ENCODE measurements at regions not wholly inside any gene's neighbourhood (a gene's known extent, or its start where the extent isn't known, plus 50 kb on each side); places are given as distances from the start of the nearest gene placed in this dataset.

GRCh38 chr1:168941640-168942039, 164.8 kb upstream of the ATP1B1 start:
- no peak overlapping the region for H3K27ac ChIP-seq (ENCODE audit: low read depth, low read length)
- no peaks in the 10 kb centered on the region for H3K36me3 ChIP-seq (ENCODE audit: control insufficient read depth, insufficient read depth, low read length)
- no peak overlapping the region for H3K9ac ChIP-seq (ENCODE audit: low read depth, low read length)
- H3K9me3 ChIP-seq (ENCODE audit: control insufficient read depth, insufficient read depth, low read length): no peaks in the 10 kb centered on the region
- H3K4me1 ChIP-seq (ENCODE audit: control insufficient read depth, insufficient read depth, low read length): 0 out of 2 replicates have a peak, but pooled peaks cover 5% of the 10 kb centered on the region
- H3K4me3 ChIP-seq (ENCODE audit: low read depth, low read length): no peak overlapping the region
- H3K27me3 ChIP-seq (ENCODE audit: control insufficient read depth, insufficient read depth, low read length): no peaks in the 10 kb centered on the region

DNA sequence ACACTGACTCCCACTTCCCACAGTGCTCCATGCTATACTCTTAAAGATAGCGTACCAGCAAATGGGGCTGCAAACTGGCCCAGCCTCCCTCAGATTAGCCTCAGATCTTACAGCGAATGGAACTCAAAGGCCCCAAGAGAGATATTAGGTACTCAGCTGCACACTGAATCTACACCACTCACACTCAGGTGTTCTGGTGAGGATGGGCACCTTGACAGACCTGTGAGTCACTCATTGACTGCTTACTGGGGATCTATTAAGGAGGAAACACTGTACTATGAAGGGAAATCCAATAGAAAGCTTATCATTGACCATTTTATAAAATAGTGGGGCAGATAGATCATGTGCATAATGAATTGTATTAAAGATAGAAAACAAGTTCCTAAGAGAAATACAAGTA, 164.3 kb upstream of the ATP1B1 start:
- no peak overlapping the region for H3K4me3 ChIP-seq (ENCODE audit: low read depth, low read length)
- no peak overlapping the region for H3K9ac ChIP-seq (ENCODE audit: low read depth, low read length)
- no peaks in the 10 kb centered on the region for H3K9me3 ChIP-seq (ENCODE audit: control insufficient read depth, insufficient read depth, low read length)
- no peaks in the 10 kb centered on the region for H3K36me3 ChIP-seq (ENCODE audit: control insufficient read depth, insufficient read depth, low read length)
- no peaks in the 10 kb centered on the region for H3K27me3 ChIP-seq (ENCODE audit: control insufficient read depth, insufficient read depth, low read length)
- 0 out of 2 replicates have a peak, but pooled peaks cover 5% of the 10 kb centered on the region for H3K4me1 ChIP-seq (ENCODE audit: control insufficient read depth, insufficient read depth, low read length)
- H3K27ac ChIP-seq (ENCODE audit: low read depth, low read length): no peak overlapping the region

GRCh38 chr1:168945870-168946269, 160.6 kb upstream of the ATP1B1 start:
- no peaks in the 10 kb centered on the region for H3K9me3 ChIP-seq (ENCODE audit: control insufficient read depth, insufficient read depth, low read length)
- H3K4me3 ChIP-seq (ENCODE audit: low read depth, low read length): no peak overlapping the region
- no peaks in the 10 kb centered on the region for H3K36me3 ChIP-seq (ENCODE audit: control insufficient read depth, insufficient read depth, low read length)
- no peak overlapping the region for H3K9ac ChIP-seq (ENCODE audit: low read depth, low read length)
- no peaks in the 10 kb centered on the region for H3K27me3 ChIP-seq (ENCODE audit: control insufficient read depth, insufficient read depth, low read length)
- 0 out of 2 replicates have a peak, but pooled peaks cover 5% of the 10 kb centered on the region for H3K4me1 ChIP-seq (ENCODE audit: control insufficient read depth, insufficient read depth, low read length)
- no peak overlapping the region for H3K27ac ChIP-seq (ENCODE audit: low read depth, low read length)

DNA sequence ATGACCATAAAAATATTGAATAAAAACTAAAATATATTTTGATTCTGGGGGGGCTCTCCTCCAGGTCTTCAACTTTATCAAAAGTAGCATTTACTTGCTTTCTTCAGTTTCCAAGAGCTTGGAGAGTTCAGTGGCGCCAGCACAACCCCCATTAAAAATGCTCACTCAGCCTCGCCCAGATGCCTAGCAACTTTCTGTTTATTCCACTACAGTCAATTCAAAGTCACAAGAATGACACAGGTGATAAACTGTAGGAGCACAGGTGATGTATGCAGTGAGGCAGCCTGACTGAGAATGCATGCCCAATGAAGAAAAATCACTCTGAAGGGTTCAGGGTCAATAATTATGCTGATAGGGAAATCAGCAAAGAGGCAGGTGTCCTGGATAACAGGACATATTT, 159.4 kb upstream of the ATP1B1 start:
- H3K4me1 ChIP-seq (ENCODE audit: control insufficient read depth, insufficient read depth, low read length): 0 out of 2 replicates have a peak, but pooled peaks cover 2% of the 10 kb centered on the region
- no peak overlapping the region for H3K9ac ChIP-seq (ENCODE audit: low read depth, low read length)
- H3K27me3 ChIP-seq (ENCODE audit: control insufficient read depth, insufficient read depth, low read length): no peaks in the 10 kb centered on the region
- H3K4me3 ChIP-seq (ENCODE audit: low read depth, low read length): no peak overlapping the region
- H3K27ac ChIP-seq (ENCODE audit: low read depth, low read length): no peak overlapping the region
- H3K9me3 ChIP-seq (ENCODE audit: control insufficient read depth, insufficient read depth, low read length): no peaks in the 10 kb centered on the region
- no peaks in the 10 kb centered on the region for H3K36me3 ChIP-seq (ENCODE audit: control insufficient read depth, insufficient read depth, low read length)

DNA sequence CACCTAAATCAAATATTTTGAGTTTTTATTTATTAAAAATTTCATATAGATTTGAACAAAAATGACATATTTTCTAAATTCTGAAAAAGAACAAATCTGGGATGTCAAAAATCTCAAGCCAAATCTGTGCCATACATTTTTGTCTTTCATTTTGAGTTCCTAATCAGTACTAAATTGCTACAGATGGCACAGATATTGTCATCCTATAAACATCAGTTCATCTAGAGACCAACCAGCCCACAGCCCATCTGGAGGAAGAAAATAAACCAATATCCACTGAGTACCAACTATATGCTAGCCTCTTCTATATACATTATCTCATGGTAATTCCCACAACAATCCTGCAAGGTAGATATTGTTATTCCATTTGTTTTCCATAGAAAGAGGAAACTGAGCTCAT, 156.8 kb upstream of the ATP1B1 start:
- Histone ChIP-seq H3K9ac (ENCODE audit: low read depth, low read length) (no peak overlapping the region), H3K27me3 (ENCODE audit: control insufficient read depth, insufficient read depth, low read length) (no peaks in the 10 kb centered on the region), H3K9me3 (ENCODE audit: control insufficient read depth, insufficient read depth, low read length) (no peaks in the 10 kb centered on the region), H3K27ac (ENCODE audit: low read depth, low read length) (no peak overlapping the region), H3K4me1 (ENCODE audit: control insufficient read depth, insufficient read depth, low read length) (no peaks in the 10 kb centered on the region), H3K4me3 (ENCODE audit: low read depth, low read length) (no peak overlapping the region), H3K36me3 (ENCODE audit: control insufficient read depth, insufficient read depth, low read length) (no peaks in the 10 kb centered on the region)

GRCh38 chr1:168957818-168958217, 148.7 kb upstream of the ATP1B1 start:
- no peak overlapping the region for H3K27ac ChIP-seq (ENCODE audit: low read depth, low read length)
- no peaks in the 10 kb centered on the region for H3K9me3 ChIP-seq (ENCODE audit: control insufficient read depth, insufficient read depth, low read length)
- no peaks in the 10 kb centered on the region for H3K27me3 ChIP-seq (ENCODE audit: control insufficient read depth, insufficient read depth, low read length)
- no peaks in the 10 kb centered on the region for H3K4me1 ChIP-seq (ENCODE audit: control insufficient read depth, insufficient read depth, low read length)
- no peaks in the 10 kb centered on the region for H3K36me3 ChIP-seq (ENCODE audit: control insufficient read depth, insufficient read depth, low read length)
- no peak overlapping the region for H3K4me3 ChIP-seq (ENCODE audit: low read depth, low read length)
- no peak overlapping the region for H3K9ac ChIP-seq (ENCODE audit: low read depth, low read length)

- H3K36me3 ChIP-seq (ENCODE audit: control insufficient read depth, insufficient read depth, low read length): no peaks in the 10 kb centered on the region
- no peaks in the 10 kb centered on the region for H3K4me1 ChIP-seq (ENCODE audit: control insufficient read depth, insufficient read depth, low read length)
- no peak overlapping the region for H3K9ac ChIP-seq (ENCODE audit: low read depth, low read length)
- H3K4me3 ChIP-seq (ENCODE audit: low read depth, low read length): no peak overlapping the region
- H3K27ac ChIP-seq (ENCODE audit: low read depth, low read length): no peak overlapping the region
- no peaks in the 10 kb centered on the region for H3K9me3 ChIP-seq (ENCODE audit: control insufficient read depth, insufficient read depth, low read length)
- H3K27me3 ChIP-seq (ENCODE audit: control insufficient read depth, insufficient read depth, low read length): no peaks in the 10 kb centered on the region
Observed at GRCh38 chr1:168958562-168959289, 147.8 kb upstream of the ATP1B1 start.

DNA sequence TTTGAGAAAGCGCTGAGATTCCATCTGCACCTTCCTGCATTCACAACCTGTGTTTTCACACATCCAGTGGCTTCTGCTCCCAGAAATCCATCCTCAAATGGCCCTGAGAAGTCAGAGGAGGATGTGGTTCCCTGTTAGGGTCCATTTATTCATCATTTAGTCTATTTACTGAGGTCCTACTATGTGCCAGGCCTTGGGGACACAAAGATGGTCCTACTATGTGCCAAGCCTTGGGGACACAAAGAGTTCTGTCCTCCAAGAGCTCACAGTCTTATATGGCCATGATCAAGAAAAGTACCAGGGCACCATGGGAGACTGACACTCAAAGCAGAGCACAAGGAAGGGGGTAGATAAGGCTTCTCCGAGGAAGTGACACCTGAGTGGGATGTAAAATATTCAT, 147.1 kb upstream of the ATP1B1 start:
- Histone ChIP-seq H3K36me3 (ENCODE audit: control insufficient read depth, insufficient read depth, low read length) (no peaks in the 10 kb centered on the region), H3K4me1 (ENCODE audit: control insufficient read depth, insufficient read depth, low read length) (no peaks in the 10 kb centered on the region), H3K9ac (ENCODE audit: low read depth, low read length) (no peak overlapping the region), H3K27ac (ENCODE audit: low read depth, low read length) (no peak overlapping the region), H3K4me3 (ENCODE audit: low read depth, low read length) (no peak overlapping the region), H3K27me3 (ENCODE audit: control insufficient read depth, insufficient read depth, low read length) (no peaks in the 10 kb centered on the region), H3K9me3 (ENCODE audit: control insufficient read depth, insufficient read depth, low read length) (no peaks in the 10 kb centered on the region)

DNA sequence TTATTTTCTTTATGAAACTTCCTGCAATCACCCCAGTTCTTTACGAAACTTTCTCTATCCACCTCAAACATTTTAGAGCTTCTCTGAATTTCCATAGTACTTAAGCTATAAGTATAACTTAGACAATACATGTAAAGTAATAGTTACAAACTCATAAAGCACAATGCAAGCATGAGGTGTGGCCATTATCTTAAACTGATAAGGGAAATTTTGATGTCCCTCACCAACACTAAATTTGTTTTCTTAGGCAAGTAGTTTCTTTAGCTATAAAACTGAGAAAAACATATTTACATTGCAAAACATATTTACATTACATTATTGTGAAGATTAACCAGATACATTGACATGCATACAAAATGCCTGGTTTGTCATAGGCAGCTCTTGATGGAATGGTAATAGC, 146.4 kb upstream of the ATP1B1 start:
- no peak overlapping the region for H3K4me3 ChIP-seq (ENCODE audit: low read depth, low read length)
- no peaks in the 10 kb centered on the region for H3K36me3 ChIP-seq (ENCODE audit: control insufficient read depth, insufficient read depth, low read length)
- H3K27ac ChIP-seq (ENCODE audit: low read depth, low read length): no peak overlapping the region
- H3K9me3 ChIP-seq (ENCODE audit: control insufficient read depth, insufficient read depth, low read length): no peaks in the 10 kb centered on the region
- H3K27me3 ChIP-seq (ENCODE audit: control insufficient read depth, insufficient read depth, low read length): no peaks in the 10 kb centered on the region
- H3K9ac ChIP-seq (ENCODE audit: low read depth, low read length): no peak overlapping the region
- H3K4me1 ChIP-seq (ENCODE audit: control insufficient read depth, insufficient read depth, low read length): no peaks in the 10 kb centered on the region

DNA sequence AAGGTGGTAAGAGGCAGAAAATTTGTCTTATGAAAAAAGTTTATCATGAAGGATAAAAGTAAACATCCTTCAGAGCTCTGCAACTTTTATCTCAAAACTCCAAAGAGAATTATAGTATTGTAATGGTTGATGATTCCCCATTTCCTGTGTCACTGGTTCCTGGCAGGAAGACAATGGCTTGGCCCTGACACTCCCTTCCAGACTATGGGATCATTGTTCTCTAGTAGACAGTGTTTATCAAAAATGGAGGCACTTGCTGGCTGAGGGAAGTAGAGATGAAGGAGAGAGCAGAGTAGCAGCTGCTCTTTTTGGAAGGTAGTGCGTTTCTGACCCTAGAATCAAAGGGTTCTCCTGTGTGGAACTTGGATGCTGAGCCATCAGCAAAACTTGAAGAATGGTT, 145.9 kb upstream of the ATP1B1 start:
- H3K36me3 ChIP-seq (ENCODE audit: control insufficient read depth, insufficient read depth, low read length): no peaks in the 10 kb centered on the region
- no peaks in the 10 kb centered on the region for H3K4me1 ChIP-seq (ENCODE audit: control insufficient read depth, insufficient read depth, low read length)
- no peaks in the 10 kb centered on the region for H3K27me3 ChIP-seq (ENCODE audit: control insufficient read depth, insufficient read depth, low read length)
- no peak overlapping the region for H3K4me3 ChIP-seq (ENCODE audit: low read depth, low read length)
- H3K9me3 ChIP-seq (ENCODE audit: control insufficient read depth, insufficient read depth, low read length): no peaks in the 10 kb centered on the region
- H3K9ac ChIP-seq (ENCODE audit: low read depth, low read length): no peak overlapping the region
- H3K27ac ChIP-seq (ENCODE audit: low read depth, low read length): no peak overlapping the region

GRCh38 chr1:168963601-168964000, 142.9 kb upstream of the ATP1B1 start:
- H3K4me1 ChIP-seq (ENCODE audit: control insufficient read depth, insufficient read depth, low read length): no peaks in the 10 kb centered on the region
- H3K27ac ChIP-seq (ENCODE audit: low read depth, low read length): no peak overlapping the region

More at GRCh38 chr1:168963601-168964000, 142.9 kb upstream of the ATP1B1 start:
- Histone ChIP-seq H3K36me3 (ENCODE audit: control insufficient read depth, insufficient read depth, low read length) (no peaks in the 10 kb centered on the region), H3K4me3 (ENCODE audit: low read depth, low read length) (no peak overlapping the region), H3K9me3 (ENCODE audit: control insufficient read depth, insufficient read depth, low read length) (no peaks in the 10 kb centered on the region), H3K27me3 (ENCODE audit: control insufficient read depth, insufficient read depth, low read length) (no peaks in the 10 kb centered on the region), H3K9ac (ENCODE audit: low read depth, low read length) (no peak overlapping the region)
